GM12874 (cell line): ENCODE measurements at regions not wholly inside any gene's neighbourhood (a gene's known extent, or its start where the extent isn't known, plus 50 kb on each side); places are given as distances from the start of the nearest gene placed in this dataset.

Experiments used
- CTCF ChIP-seq: IDR thresholded peaks from 2 replicates; pipeline ENCODE4 v1.5.1; 2011; ENCODE audit warnings: low read depth, mild to moderate bottlenecking, control low read depth, low read length, moderate library complexity; ENCODE audit not compliant: insufficient read depth

GRCh38 chr12:76627346-76628135 is 68.0 kb upstream of the OSBPL8 start:
- TF ChIP-seq CTCF: no peak

DNA sequence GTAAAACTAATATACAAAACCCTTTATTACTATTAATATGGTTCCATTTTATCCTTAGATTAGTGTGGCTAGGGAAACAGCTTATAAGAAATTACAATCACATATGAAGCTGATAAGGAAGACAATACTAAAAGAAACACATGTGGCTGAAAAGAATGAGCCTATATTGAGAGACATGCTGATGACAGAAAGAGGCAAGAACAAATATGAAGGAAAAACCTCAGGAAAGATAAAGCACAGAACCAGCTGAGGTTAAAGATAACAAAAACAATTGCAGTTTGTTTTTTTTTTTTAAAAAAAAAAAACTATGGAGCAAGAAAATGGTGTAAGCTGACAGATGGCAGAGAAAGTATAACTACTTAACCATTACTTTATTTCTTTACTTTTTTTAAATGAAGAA is 69.2 kb upstream of the OSBPL8 start:
- no peak for TF ChIP-seq CTCF

GRCh38 chr12:76631741-76632140 is 72.2 kb upstream of the OSBPL8 start:
- TF ChIP-seq CTCF: no peak

- TF ChIP-seq CTCF: no peak
Measured at GRCh38 chr12:76633415-76633814, 73.8 kb upstream of the OSBPL8 start.

DNA sequence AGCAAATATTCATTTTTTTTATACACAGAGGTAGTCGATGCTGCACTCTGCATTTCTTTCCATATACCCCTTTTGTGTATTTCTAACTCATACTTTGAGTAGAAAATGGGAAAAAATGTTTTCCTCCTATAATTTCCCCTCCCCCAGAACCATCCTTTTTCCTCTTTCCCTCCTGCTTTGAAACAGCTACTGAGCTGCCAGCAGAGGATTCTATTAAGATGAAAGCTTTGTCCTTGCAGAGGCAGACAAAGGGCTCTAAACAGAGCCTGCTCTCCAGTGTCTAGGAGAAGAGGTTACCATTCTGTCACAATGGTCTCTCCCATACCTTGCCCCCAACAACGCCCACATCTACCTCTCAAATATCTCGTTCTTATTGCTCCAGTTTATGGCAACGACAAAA is 74.6 kb upstream of the OSBPL8 start:
- TF ChIP-seq CTCF: no peak

GRCh38 chr12:76636121-76636692 is 76.6 kb upstream of the OSBPL8 start:
- TF ChIP-seq CTCF: no peak

GRCh38 chr12:76637807-76638206 is 78.2 kb upstream of the OSBPL8 start:
- no peak for TF ChIP-seq CTCF
